IMR-90 (cell line): ENCODE measurements at regions not wholly inside any gene's neighbourhood (a gene's known extent, or its start where the extent isn't known, plus 50 kb on each side); places are given as distances from the start of the nearest gene placed in this dataset.

Experiments
- ATAC-seq: fragments of 200-7000 bp; cut with Tn5 transposase; 2 replicates; pipeline ENCODE4 v1.9.1; 2020; ENCODE audit warnings: low read depth, mild to moderate bottlenecking, moderate library complexity
- BruUV-seq: library from RNA; stranded (reverse); fragments of 400-500 nt; replicated peaks from 2 replicates; lab custom pipeline; 2021; lab: Mats Ljungman, UMichigan
- CTCF ChIA-PET: fragments of 300-600 bp; formaldehyde crosslinking; extraction: SDS; loops from one replicate; lab custom pipeline; 2021; ENCODE audit warnings: antibody characterized with exemption; lab: Yijun Ruan, JAX
- POLR2A ChIA-PET: fragments of 300-600 bp; sonication (Branson Sonifier 250); formaldehyde crosslinking; loops from one replicate; lab custom pipeline; 2022; ENCODE audit warnings: antibody characterized with exemption; ENCODE audit not compliant: unreplicated experiment; lab: Charles Lee
- DNase-seq: peaks from one replicate; pipeline ENCODE4 v3.0.0; 2013
- H2AFZ ChIP-seq: replicated peaks from 2 replicates; pipeline ENCODE3; 2013; ENCODE audit warnings: low read length, mild to moderate bottlenecking; ENCODE audit not compliant: poor library complexity
- H2AK5ac ChIP-seq: 2 replicates; pipeline ENCODE4 v1.6.1; 2013; ENCODE audit warnings: low read depth, low read length, inconsistent platforms
- H2AK9ac ChIP-seq: replicated peaks from 2 replicates; pipeline ENCODE3; 2013; ENCODE audit warnings: mild to moderate bottlenecking, low read depth, low read length, moderate library complexity; ENCODE audit not compliant: poor library complexity
- H2BK120ac ChIP-seq: 2 replicates; pipeline ENCODE4 v1.6.1; 2013; ENCODE audit warnings: low read depth, low read length, inconsistent platforms
- H2BK15ac ChIP-seq: 3 replicates; pipeline ENCODE4 v1.6.1; 2013; ENCODE audit warnings: low read depth, low read length, inconsistent platforms
- H2BK20ac ChIP-seq: 2 replicates; pipeline ENCODE4 v1.6.1; 2013; ENCODE audit warnings: low read depth, mild to moderate bottlenecking, inconsistent platforms, low read length, moderate library complexity
- H2BK5ac ChIP-seq: 2 replicates; pipeline ENCODE4 v1.6.1; 2013; ENCODE audit warnings: mild to moderate bottlenecking, low read depth, low read length, inconsistent platforms; ENCODE audit not compliant: poor library complexity, severe bottlenecking
- H3K14ac ChIP-seq: replicated peaks from 2 replicates; pipeline ENCODE4 v1.6.1; 2013; ENCODE audit warnings: low read depth, low read length, inconsistent platforms
- H3K18ac ChIP-seq: 2 replicates; pipeline ENCODE4 v1.6.1; 2013; ENCODE audit warnings: low read depth, low read length, control low read depth
- H3K23ac ChIP-seq: 2 replicates; pipeline ENCODE4 v1.6.1; 2013; ENCODE audit warnings: low read depth, low read length, inconsistent platforms
- H3K27ac ChIP-seq: 2 replicates; pipeline ENCODE4 v1.5.1; 2013; ENCODE audit warnings: mild to moderate bottlenecking, control low read depth, low read length; ENCODE audit not compliant: insufficient read depth
- H3K27me3 ChIP-seq: 2 replicates; pipeline ENCODE4 v1.6.1; 2013; ENCODE audit warnings: low read length; ENCODE audit not compliant: control insufficient read depth, insufficient read depth
- H3K36me3 ChIP-seq: 2 replicates; pipeline ENCODE4 v1.6.1; 2013; ENCODE audit warnings: low read length, mixed read lengths; ENCODE audit not compliant: control insufficient read depth, insufficient read depth
- H3K4ac ChIP-seq: 2 replicates; pipeline ENCODE4 v1.6.1; 2013; ENCODE audit warnings: low read depth, low read length, inconsistent platforms
- H3K4me1 ChIP-seq: 2 replicates; pipeline ENCODE4 v1.6.1; 2013; ENCODE audit warnings: low read length, mixed read lengths; ENCODE audit not compliant: control insufficient read depth, insufficient read depth
- H3K4me2 ChIP-seq: 2 replicates; pipeline ENCODE4 v1.6.1; 2013; ENCODE audit warnings: low read depth, mild to moderate bottlenecking, control low read depth, low read length, moderate library complexity
- H3K4me3 ChIP-seq: 2 replicates; pipeline ENCODE4 v1.5.1; 2013; ENCODE audit warnings: low read depth, mild to moderate bottlenecking, control low read depth, low read length, moderate library complexity; ENCODE audit not compliant: insufficient read depth
- H3K56ac ChIP-seq: 2 replicates; pipeline ENCODE4 v1.6.1; 2013; ENCODE audit warnings: low read length, inconsistent platforms; ENCODE audit not compliant: insufficient read depth; ENCODE audit errors: extremely low read depth
- H3K79me1 ChIP-seq, 2 experiments: 2 replicates each; pipeline ENCODE4 v1.6.1; 2013; ENCODE audit warnings: low read length in 2 of 2, inconsistent platforms in 1 of 2, low read depth in 1 of 2
- H3K9ac ChIP-seq: 2 replicates; pipeline ENCODE4 v1.6.1; 2013; ENCODE audit warnings: low read depth, low read length, control low read depth
- H3K9me1 ChIP-seq: 2 replicates; pipeline ENCODE4 v1.6.1; 2013; ENCODE audit warnings: low read length, inconsistent platforms; ENCODE audit not compliant: insufficient read depth
- H3K9me3 ChIP-seq: 2 replicates; pipeline ENCODE4 v1.6.1; 2013; ENCODE audit warnings: low read length; ENCODE audit not compliant: control insufficient read depth, insufficient read depth
- H4K20me1 ChIP-seq: 2 replicates; pipeline ENCODE4 v1.6.1; 2013; ENCODE audit warnings: low read length, inconsistent platforms; ENCODE audit not compliant: insufficient read depth
- H4K5ac ChIP-seq: 2 replicates; pipeline ENCODE4 v1.6.1; 2013; ENCODE audit warnings: mild to moderate bottlenecking, low read depth, low read length, control low read depth
- H4K8ac ChIP-seq, 2 experiments: 2 replicates each; pipeline ENCODE4 v1.6.1; 2013; ENCODE audit warnings: low read depth in 2 of 2, low read length in 2 of 2, control low read depth in 1 of 2, inconsistent platforms in 1 of 2
- H4K91ac ChIP-seq: 2 replicates; pipeline ENCODE4 v1.6.1; 2013; ENCODE audit warnings: low read depth, low read length, inconsistent platforms; ENCODE audit not compliant: insufficient read depth
- CEBPB ChIP-seq: IDR thresholded peaks from 2 replicates; pipeline ENCODE4 v1.6.1; 2012; ENCODE audit warnings: low read depth, low read length, improper control_type of control experiment
- MAFK ChIP-seq: IDR thresholded peaks from 2 replicates; pipeline ENCODE4 v1.6.1; 2012; ENCODE audit warnings: low read depth, low read length, improper control_type of control experiment
- RFX5 ChIP-seq: IDR thresholded peaks from 2 replicates; pipeline ENCODE4 v1.8.0; 2012; ENCODE audit warnings: low read depth, mild to moderate bottlenecking, low read length, moderate library complexity
- WGBS, 2 experiments: methylation state at CpG; one replicate each; pipeline versions ENCODE4 v1.1.5 to v1.1.7; 2013; ENCODE audit warnings: missing lambda C conversion rate in 2 of 2; ENCODE audit not compliant: insufficient read length in 1 of 2; ENCODE audit errors: extremely low coverage in 2 of 2; 5-methylcytosine and 5-hydroxymethylcytosine counted together
- dilution Hi-C: fragments of 300-500 bp; cut with HindIII; formaldehyde crosslinking; loops from one replicate; pipeline ENCODE4 v1.14.3; 2018; ENCODE audit warnings: low sequenced_read_pairs; ENCODE audit not compliant: unreplicated experiment
- in situ Hi-C: fragments of 300-500 bp; cut with MboI; formaldehyde crosslinking; loops from 3 replicates; pipeline ENCODE4 v1.14.3; 2019; ENCODE audit warnings: low sequenced_read_pairs, inconsistent platforms, mixed read lengths
- intact Hi-C: fragments of 100-400 bp; cut with micrococcal nuclease; formaldehyde crosslinking; loops from 2 replicates; pipeline ENCODE4 v1.10.0; 2022
- TF ChIP-seq, protein P1 (sequence below): fragments of 150-350 bp; IDR thresholded peaks from 2 replicates; pipeline ENCODE4 v1.6.1; 2016; ENCODE audit warnings: low read depth, mild to moderate bottlenecking, low read length, moderate library complexity, borderline replicate concordance
- TF ChIP-seq, protein P2 (sequence below): fragments of 150-350 bp; IDR thresholded peaks from 2 replicates; pipeline ENCODE4 v1.6.1; 2017; ENCODE audit warnings: mild to moderate bottlenecking, antibody characterized with exemption, low read length, low read depth

DNA sequence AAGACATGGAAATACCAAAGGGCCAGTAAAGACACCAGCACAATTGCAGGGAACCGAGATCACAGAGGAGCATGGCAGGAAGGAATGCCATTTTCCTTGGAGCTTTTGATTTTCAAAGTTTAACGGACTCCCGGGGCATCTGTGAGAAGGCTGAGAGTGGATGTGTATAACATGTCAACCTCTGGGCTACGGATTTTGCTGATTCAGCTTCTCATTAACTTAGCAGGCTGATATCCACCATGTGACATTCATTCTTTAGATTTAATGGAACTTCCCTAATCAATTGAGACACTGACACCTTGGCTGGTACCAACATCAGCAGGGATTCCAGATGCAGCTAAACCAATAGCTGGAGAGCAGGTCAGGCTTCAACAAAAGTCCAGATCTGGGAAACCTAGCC lies 496.6 kb upstream of the SPHKAP start:
- 0% methylated on average over 1 of the region's 4 CpGs; no CpG with 5 or more reads in 1 of the 2 experiments for WGBS, 2 experiments
- no peak overlapping the region for H2AFZ ChIP-seq

More for the DNA sequence above, 496.6 kb upstream of the SPHKAP start:
- Histone ChIP-seq H4K8ac (no peak overlapping the region), H3K4me1 (peaks cover 2% of the 10 kb centered on the region; the same call in 1 of the 2 replicates), H3K18ac (no peak overlapping the region), H4K20me1 (no peaks in the 10 kb centered on the region), H3K9me3 (no peaks in the 10 kb centered on the region; the same call in 1 of the 2 replicates), H2AK9ac (no peak overlapping the region), H2AK5ac (no peak overlapping the region), H3K36me3 (no peaks in the 10 kb centered on the region), H3K23ac (no peak overlapping the region), H2BK20ac (no peak overlapping the region), H4K91ac (no peak overlapping the region), H3K9ac (no peak overlapping the region), H3K56ac (no peak overlapping the region), H2BK15ac (no peak overlapping the region), H2BK120ac (no peak overlapping the region), H3K4me3 (no peak overlapping the region), H3K4me2 (no peak overlapping the region), H3K27ac (no peak overlapping the region), H3K14ac (no peak overlapping the region), H2BK5ac (no peak overlapping the region), H3K9me1 (no peaks in the 10 kb centered on the region), H3K4ac (no peak overlapping the region), H3K27me3 (no peaks in the 10 kb centered on the region), H3K79me1 (no peaks in the 10 kb centered on the region), H4K5ac (no peak overlapping the region)
- DNase-seq (no peak), ATAC-seq (no peak)
- dilution Hi-C loops (no loop called here), intact Hi-C loops (no loop called here), in situ Hi-C loops (loop anchor here (25.0 kb wide), 1 partner anchor 909 kb away; no protein-coding TSS in a partner anchor)
- TF ChIP-seq, protein P1, sequence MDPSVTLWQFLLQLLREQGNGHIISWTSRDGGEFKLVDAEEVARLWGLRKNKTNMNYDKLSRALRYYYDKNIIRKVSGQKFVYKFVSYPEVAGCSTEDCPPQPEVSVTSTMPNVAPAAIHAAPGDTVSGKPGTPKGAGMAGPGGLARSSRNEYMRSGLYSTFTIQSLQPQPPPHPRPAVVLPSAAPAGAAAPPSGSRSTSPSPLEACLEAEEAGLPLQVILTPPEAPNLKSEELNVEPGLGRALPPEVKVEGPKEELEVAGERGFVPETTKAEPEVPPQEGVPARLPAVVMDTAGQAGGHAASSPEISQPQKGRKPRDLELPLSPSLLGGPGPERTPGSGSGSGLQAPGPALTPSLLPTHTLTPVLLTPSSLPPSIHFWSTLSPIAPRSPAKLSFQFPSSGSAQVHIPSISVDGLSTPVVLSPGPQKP, result no peak
- no peak for TF ChIP-seq CEBPB
- no peak for TF ChIP-seq RFX5
- TF ChIP-seq, protein P2, sequence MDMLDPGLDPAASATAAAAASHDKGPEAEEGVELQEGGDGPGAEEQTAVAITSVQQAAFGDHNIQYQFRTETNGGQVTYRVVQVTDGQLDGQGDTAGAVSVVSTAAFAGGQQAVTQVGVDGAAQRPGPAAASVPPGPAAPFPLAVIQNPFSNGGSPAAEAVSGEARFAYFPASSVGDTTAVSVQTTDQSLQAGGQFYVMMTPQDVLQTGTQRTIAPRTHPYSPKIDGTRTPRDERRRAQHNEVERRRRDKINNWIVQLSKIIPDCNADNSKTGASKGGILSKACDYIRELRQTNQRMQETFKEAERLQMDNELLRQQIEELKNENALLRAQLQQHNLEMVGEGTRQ, result no peak
- peak; percentile 70 for TF ChIP-seq MAFK
- BruUV-seq, result no TSS peak
- ChIA-PET POLR2A (no interaction called here), CTCF (no interaction called here)
